Prostate gland (tissue), 2 donors: ENCODE measurements at regions not wholly inside any gene's neighbourhood (a gene's known extent, or its start where the extent isn't known, plus 50 kb on each side); places are given as distances from the start of the nearest gene placed in this dataset.

Experiments used
- CTCF ChIP-seq, 4 experiments: fragments of 200-600 bp in 2 of 4; fragments of 450-650 bp in 2 of 4; sonication (generic) in 2 of 4; IDR thresholded peaks; 1 replicate in 3 of 4; 2 replicates in 1 of 4; pipeline ENCODE4 v1.5.1; 2016 to 2019; ENCODE audit warnings: antibody characterized with exemption in 4 of 4, mild to moderate bottlenecking in 2 of 4, moderate library complexity in 2 of 4
- POLR2A ChIP-seq: fragments of 450-650 bp; IDR thresholded peaks from one replicate; pipeline ENCODE4 v1.6.1; 2016; ENCODE audit warnings: antibody characterized with exemption, mild to moderate bottlenecking
- POLR2AphosphoS5 ChIP-seq: sonication (generic); formaldehyde crosslinking; IDR thresholded peaks from one replicate; pipeline ENCODE4 v1.6.1; 2017; ENCODE audit warnings: antibody characterized with exemption

GRCh38 chr4:104188301-104188700, 306.4 kb downstream of the CXXC4 start:
- TF ChIP-seq POLR2A (no peak), CTCF (IDR thresholded peaks at IDR 0.05) (no peak), POLR2AphosphoS5 (no peak)
